Ecto neural progenitor cell (in vitro differentiated cells): ENCODE measurements at regions not wholly inside any gene's neighbourhood (a gene's known extent, or its start where the extent isn't known, plus 50 kb on each side); places are given as distances from the start of the nearest gene placed in this dataset.
A peak's percentile ranks its signal among the peaks of the same experiment; 100 is the strongest.

Experiments
- DNase-seq: peaks from one replicate; pipeline ENCODE4 v3.0.0-alpha.2; 2018; ENCODE audit warnings: low spot score

GRCh38 chr12:116381744-116382685, 104.5 kb upstream of the MED13L start:
- DNase-seq, result peak; percentile 91

GRCh38 chr12:116382686-116383530, 105.4 kb upstream of the MED13L start:
- peak; percentile 61 for DNase-seq

- DNase-seq, result no peak
Observed at GRCh38 chr12:116384175-116384574, 106.7 kb upstream of the MED13L start.

- DNase-seq, result no peak
Observed at GRCh38 chr12:116384691-116385485, 107.4 kb upstream of the MED13L start.

GRCh38 chr12:116385486-116386217, 108.2 kb upstream of the MED13L start:
- no peak for DNase-seq

GRCh38 chr12:116389326-116389725, 111.8 kb upstream of the MED13L start:
- DNase-seq, result no peak

GRCh38 chr12:116389990-116390389, 112.5 kb upstream of the MED13L start:
- no peak for DNase-seq

GRCh38 chr12:116390401-116391335, 113.2 kb upstream of the MED13L start:
- no peak for DNase-seq

GRCh38 chr12:116391501-116391900, 114.0 kb upstream of the MED13L start:
- DNase-seq, result no peak

GRCh38 chr12:116392061-116392460, 114.6 kb upstream of the MED13L start:
- no peak for DNase-seq

GRCh38 chr12:116393255-116393654, 115.8 kb upstream of the MED13L start:
- DNase-seq, result no peak

GRCh38 chr12:116393859-116394650, 116.6 kb upstream of the MED13L start:
- no peak for DNase-seq

- DNase-seq, result no peak
Observed at GRCh38 chr12:116395396-116395795, 117.9 kb upstream of the MED13L start.

- DNase-seq, result no peak
Observed at GRCh38 chr12:116397148-116397547, 119.7 kb upstream of the MED13L start.

GRCh38 chr12:116398193-116398592, 120.7 kb upstream of the MED13L start:
- no peak for DNase-seq

- no peak for DNase-seq
Observed at GRCh38 chr12:116399055-116399454, 121.6 kb upstream of the MED13L start.

- no peak for DNase-seq
Observed at GRCh38 chr12:116400636-116401372, 123.3 kb upstream of the MED13L start.

- DNase-seq, result no peak
Observed at GRCh38 chr12:116401565-116401964, 124.1 kb upstream of the MED13L start.
